Mammary epithelial cell (primary cell): ENCODE measurements at regions not wholly inside any gene's neighbourhood (a gene's known extent, or its start where the extent isn't known, plus 50 kb on each side); places are given as distances from the start of the nearest gene placed in this dataset.

Source experiments
- EZH2 ChIP-seq: IDR thresholded peaks from 2 replicates; pipeline ENCODE4 v1.6.1; 2012; ENCODE audit warnings: low read length, inconsistent platforms, borderline replicate concordance
- TF ChIP-seq, protein P1 (sequence below), 2 donors: IDR thresholded peaks in 1 of 2; conservative IDR thresholded peaks in 1 of 2; 2 replicates each; pipeline ENCODE4 v1.5.1; 2011 to 2012; ENCODE audit warnings: inconsistent platforms in 2 of 2, low read length in 2 of 2, mild to moderate bottlenecking in 2 of 2, control low read depth in 1 of 2, low read depth in 1 of 2; ENCODE audit not compliant: insufficient read depth in 1 of 2; ENCODE audit errors: extremely low read depth in 1 of 2

DNA sequence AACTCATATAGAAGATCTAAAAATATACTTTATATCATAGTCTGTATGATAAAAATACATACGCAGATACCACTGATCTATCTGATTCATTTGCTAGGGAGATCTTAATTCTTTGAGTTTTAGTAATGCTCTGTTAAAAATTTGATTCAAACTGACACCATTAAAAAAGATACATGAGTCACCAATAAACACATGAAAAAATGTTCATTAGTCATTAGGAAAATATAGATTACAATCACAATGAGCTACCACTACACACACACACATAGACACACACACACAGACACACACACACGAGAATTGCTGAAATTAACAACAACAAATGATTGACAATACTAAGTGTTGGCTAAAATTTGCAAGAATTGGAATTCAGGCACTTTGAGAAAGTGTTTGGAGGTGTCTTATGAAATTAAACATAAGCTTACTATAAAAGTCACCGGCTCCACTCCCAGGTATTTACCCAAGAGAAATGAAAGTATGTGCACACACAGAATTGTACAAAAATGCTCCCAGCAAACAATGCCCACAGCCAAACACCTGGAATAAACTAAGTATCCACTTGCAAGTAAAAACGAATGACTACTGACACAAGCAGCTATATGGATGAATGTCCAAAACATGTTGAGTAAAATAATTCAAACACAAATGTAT is 117.7 kb upstream of the GGTLC1 start:
- TF ChIP-seq, protein P1, sequence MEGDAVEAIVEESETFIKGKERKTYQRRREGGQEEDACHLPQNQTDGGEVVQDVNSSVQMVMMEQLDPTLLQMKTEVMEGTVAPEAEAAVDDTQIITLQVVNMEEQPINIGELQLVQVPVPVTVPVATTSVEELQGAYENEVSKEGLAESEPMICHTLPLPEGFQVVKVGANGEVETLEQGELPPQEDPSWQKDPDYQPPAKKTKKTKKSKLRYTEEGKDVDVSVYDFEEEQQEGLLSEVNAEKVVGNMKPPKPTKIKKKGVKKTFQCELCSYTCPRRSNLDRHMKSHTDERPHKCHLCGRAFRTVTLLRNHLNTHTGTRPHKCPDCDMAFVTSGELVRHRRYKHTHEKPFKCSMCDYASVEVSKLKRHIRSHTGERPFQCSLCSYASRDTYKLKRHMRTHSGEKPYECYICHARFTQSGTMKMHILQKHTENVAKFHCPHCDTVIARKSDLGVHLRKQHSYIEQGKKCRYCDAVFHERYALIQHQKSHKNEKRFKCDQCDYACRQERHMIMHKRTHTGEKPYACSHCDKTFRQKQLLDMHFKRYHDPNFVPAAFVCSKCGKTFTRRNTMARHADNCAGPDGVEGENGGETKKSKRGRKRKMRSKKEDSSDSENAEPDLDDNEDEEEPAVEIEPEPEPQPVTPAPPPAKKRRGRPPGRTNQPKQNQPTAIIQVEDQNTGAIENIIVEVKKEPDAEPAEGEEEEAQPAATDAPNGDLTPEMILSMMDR (conservative IDR thresholded peaks at IDR 0.05 in 1 of 2, IDR thresholded peaks at IDR 0.05 in 1 of 2; ENCODE audit: extremely low read depth in 1 of 2, insufficient read depth in 1 of 2, low read depth in 1 of 2, low read length in 2 of 2), result no peak
- TF ChIP-seq EZH2, result no peak
